WTC11 (cell line): ENCODE measurements at regions not wholly inside any gene's neighbourhood (a gene's known extent, or its start where the extent isn't known, plus 50 kb on each side); places are given as distances from the start of the nearest gene placed in this dataset.

ENCODE experiments used
- ATAC-seq: fragments of 200-7000 bp; cut with Tn5 transposase; 2 replicates; pipeline ENCODE4 v1.10.0; 2021; ENCODE audit warnings: mild to moderate bottlenecking, moderate library complexity
- CTCF ChIA-PET: fragments of 300-600 bp; sonication (Branson Sonifier 250); formaldehyde crosslinking; loops from one replicate; lab custom pipeline; 2021; ENCODE audit warnings: antibody characterized with exemption; lab: Charles Lee
- POLR2A ChIA-PET: fragments of 350-600 bp; sonication (Branson Sonifier 250); formaldehyde crosslinking; loops from one replicate; lab custom pipeline; 2021; ENCODE audit warnings: antibody characterized with exemption; lab: Charles Lee
- DNase-seq: peaks from one replicate; pipeline ENCODE4 v3.0.0; 2021; ENCODE audit warnings: low spot score
- H3K27ac Mint-ChIP-seq: 2 replicates; pipeline ENCODE4 v1.8.0; 2021; ENCODE audit warnings: mixed read lengths
- H3K27me3 Mint-ChIP-seq: 2 replicates; pipeline ENCODE4 v1.8.0; 2021; ENCODE audit warnings: low read depth, mild to moderate bottlenecking, moderate library complexity, mixed read lengths
- H3K36me3 Mint-ChIP-seq: 2 replicates; pipeline ENCODE4 v1.8.0; 2021; ENCODE audit warnings: mixed read lengths
- H3K4me1 Mint-ChIP-seq: 2 replicates; pipeline ENCODE4 v1.8.0; 2022; ENCODE audit warnings: mixed read lengths
- H3K4me3 Mint-ChIP-seq: 2 replicates; pipeline ENCODE4 v1.8.0; 2021; ENCODE audit warnings: mild to moderate bottlenecking, moderate library complexity, mixed read lengths
- H3K9me3 Mint-ChIP-seq: 2 replicates; pipeline ENCODE4 v1.8.0; 2021; ENCODE audit warnings: mixed read lengths
- CBFB ChIP-seq: sonication (generic); formaldehyde crosslinking; IDR thresholded peaks from 2 replicates; pipeline ENCODE4 v1.8.1; 2022; ENCODE audit warnings: mild to moderate bottlenecking, low read depth, missing genetic modification reagents
- MYBL2 ChIP-seq: sonication (generic); formaldehyde crosslinking; IDR thresholded peaks from 2 replicates; pipeline ENCODE4 v1.8.1; 2023; ENCODE audit warnings: mild to moderate bottlenecking, moderate library complexity, missing genetic modification reagents
- NFE2L1 ChIP-seq: sonication (generic); formaldehyde crosslinking; IDR thresholded peaks from 2 replicates; pipeline ENCODE4 v1.8.1; 2023; ENCODE audit warnings: missing genetic modification reagents
- NR1H2 ChIP-seq: sonication (generic); formaldehyde crosslinking; IDR thresholded peaks from 2 replicates; pipeline ENCODE4 v1.9.0; 2021; ENCODE audit warnings: mild to moderate bottlenecking, moderate library complexity, missing genetic modification reagents
- NR2C2 ChIP-seq: sonication (generic); formaldehyde crosslinking; IDR thresholded peaks from 2 replicates; pipeline ENCODE4 v1.8.0; 2022; ENCODE audit warnings: mild to moderate bottlenecking, missing genetic modification reagents
- NR3C1 ChIP-seq: sonication (generic); formaldehyde crosslinking; conservative IDR thresholded peaks from 2 replicates; pipeline ENCODE4 v1.8.1; 2023; ENCODE audit warnings: low read depth, mild to moderate bottlenecking, missing genetic modification reagents
- OVOL2 ChIP-seq: fragments of 250-450 bp; sonication (Bioruptor Pico); IDR thresholded peaks from 2 replicates; pipeline ENCODE4 v1.9.0; 2021; ENCODE audit warnings: mild to moderate bottlenecking, borderline replicate concordance
- SMAD3 ChIP-seq: sonication (generic); formaldehyde crosslinking; IDR thresholded peaks from 2 replicates; pipeline ENCODE4 v1.8.0; 2022; ENCODE audit warnings: missing genetic modification reagents, mild to moderate bottlenecking, borderline replicate concordance
- TCF7 ChIP-seq: sonication (generic); formaldehyde crosslinking; IDR thresholded peaks from 2 replicates; pipeline ENCODE4 v1.8.0; 2022; ENCODE audit warnings: mild to moderate bottlenecking, low read depth, missing genetic modification reagents, moderate library complexity
- TP53 ChIP-seq: sonication (generic); formaldehyde crosslinking; IDR thresholded peaks from 2 replicates; pipeline ENCODE4 v1.8.1; 2023; ENCODE audit warnings: mild to moderate bottlenecking, missing genetic modification reagents
- ZBTB21 ChIP-seq: sonication (generic); formaldehyde crosslinking; IDR thresholded peaks from 2 replicates; pipeline ENCODE4 v1.8.1; 2023; ENCODE audit warnings: mild to moderate bottlenecking, missing genetic modification reagents, borderline replicate concordance
- ZNF121 ChIP-seq: sonication (generic); formaldehyde crosslinking; IDR thresholded peaks from 2 replicates; pipeline ENCODE4 v1.8.0; 2023; ENCODE audit warnings: missing genetic modification reagents
- ZNF232 ChIP-seq: sonication (generic); formaldehyde crosslinking; IDR thresholded peaks from 2 replicates; pipeline ENCODE4 v1.8.0; 2022; ENCODE audit warnings: mild to moderate bottlenecking, missing genetic modification reagents
- ZNF281 ChIP-seq: sonication (generic); formaldehyde crosslinking; IDR thresholded peaks from 2 replicates; pipeline ENCODE4 v1.8.0; 2023; ENCODE audit warnings: mild to moderate bottlenecking, missing genetic modification reagents
- ZNF396 ChIP-seq: fragments of 250-450 bp; sonication (Bioruptor Pico); IDR thresholded peaks from 2 replicates; pipeline ENCODE4 v1.8.0; 2021; ENCODE audit warnings: mild to moderate bottlenecking, moderate library complexity, borderline replicate concordance
- ZNF416 ChIP-seq: fragments of 250-450 bp; sonication (Bioruptor Pico); IDR thresholded peaks from 2 replicates; pipeline ENCODE4 v1.9.0; 2021; ENCODE audit warnings: mild to moderate bottlenecking, inconsistent platforms
- ZNF532 ChIP-seq: fragments of 250-450 bp; sonication (Bioruptor Pico); IDR thresholded peaks from 2 replicates; pipeline ENCODE4 v1.9.0; 2021; ENCODE audit warnings: mild to moderate bottlenecking, borderline replicate concordance
- ZNF671 ChIP-seq: fragments of 250-450 bp; sonication (Bioruptor Pico); IDR thresholded peaks from 2 replicates; pipeline ENCODE4 v1.8.0; 2021; ENCODE audit warnings: mild to moderate bottlenecking
- TF ChIP-seq, protein P1 (sequence below): sonication (generic); formaldehyde crosslinking; IDR thresholded peaks from 2 replicates; pipeline ENCODE4 v1.8.0; 2023; ENCODE audit warnings: missing genetic modification reagents, mild to moderate bottlenecking, borderline replicate concordance
- TF ChIP-seq, protein P2 (sequence below): fragments of 250-450 bp; sonication (Bioruptor Pico); conservative IDR thresholded peaks from 2 replicates; pipeline ENCODE4 v1.9.0; 2021; ENCODE audit warnings: mild to moderate bottlenecking
- TF ChIP-seq, protein P3 (sequence below): sonication (generic); formaldehyde crosslinking; IDR thresholded peaks from 2 replicates; pipeline ENCODE4 v1.8.0; 2022; ENCODE audit warnings: mild to moderate bottlenecking, missing genetic modification reagents

- Mint-ChIP-seq H3K4me3 (no peak overlapping the region), H3K27ac (no peak overlapping the region), H3K9me3 (no peaks in the 10 kb centered on the region), H3K4me1 (peaks cover 45% of the 10 kb centered on the region), H3K36me3 (no peaks in the 10 kb centered on the region), H3K27me3 (no peaks in the 10 kb centered on the region)
- TF ChIP-seq, protein P1, sequence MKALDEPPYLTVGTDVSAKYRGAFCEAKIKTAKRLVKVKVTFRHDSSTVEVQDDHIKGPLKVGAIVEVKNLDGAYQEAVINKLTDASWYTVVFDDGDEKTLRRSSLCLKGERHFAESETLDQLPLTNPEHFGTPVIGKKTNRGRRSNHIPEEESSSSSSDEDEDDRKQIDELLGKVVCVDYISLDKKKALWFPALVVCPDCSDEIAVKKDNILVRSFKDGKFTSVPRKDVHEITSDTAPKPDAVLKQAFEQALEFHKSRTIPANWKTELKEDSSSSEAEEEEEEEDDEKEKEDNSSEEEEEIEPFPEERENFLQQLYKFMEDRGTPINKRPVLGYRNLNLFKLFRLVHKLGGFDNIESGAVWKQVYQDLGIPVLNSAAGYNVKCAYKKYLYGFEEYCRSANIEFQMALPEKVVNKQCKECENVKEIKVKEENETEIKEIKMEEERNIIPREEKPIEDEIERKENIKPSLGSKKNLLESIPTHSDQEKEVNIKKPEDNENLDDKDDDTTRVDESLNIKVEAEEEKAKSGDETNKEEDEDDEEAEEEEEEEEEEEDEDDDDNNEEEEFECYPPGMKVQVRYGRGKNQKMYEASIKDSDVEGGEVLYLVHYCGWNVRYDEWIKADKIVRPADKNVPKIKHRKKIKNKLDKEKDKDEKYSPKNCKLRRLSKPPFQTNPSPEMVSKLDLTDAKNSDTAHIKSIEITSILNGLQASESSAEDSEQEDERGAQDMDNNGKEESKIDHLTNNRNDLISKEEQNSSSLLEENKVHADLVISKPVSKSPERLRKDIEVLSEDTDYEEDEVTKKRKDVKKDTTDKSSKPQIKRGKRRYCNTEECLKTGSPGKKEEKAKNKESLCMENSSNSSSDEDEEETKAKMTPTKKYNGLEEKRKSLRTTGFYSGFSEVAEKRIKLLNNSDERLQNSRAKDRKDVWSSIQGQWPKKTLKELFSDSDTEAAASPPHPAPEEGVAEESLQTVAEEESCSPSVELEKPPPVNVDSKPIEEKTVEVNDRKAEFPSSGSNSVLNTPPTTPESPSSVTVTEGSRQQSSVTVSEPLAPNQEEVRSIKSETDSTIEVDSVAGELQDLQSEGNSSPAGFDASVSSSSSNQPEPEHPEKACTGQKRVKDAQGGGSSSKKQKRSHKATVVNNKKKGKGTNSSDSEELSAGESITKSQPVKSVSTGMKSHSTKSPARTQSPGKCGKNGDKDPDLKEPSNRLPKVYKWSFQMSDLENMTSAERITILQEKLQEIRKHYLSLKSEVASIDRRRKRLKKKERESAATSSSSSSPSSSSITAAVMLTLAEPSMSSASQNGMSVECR (CRISPR knock-in tag) = no peak
- TF ChIP-seq, protein P2, sequence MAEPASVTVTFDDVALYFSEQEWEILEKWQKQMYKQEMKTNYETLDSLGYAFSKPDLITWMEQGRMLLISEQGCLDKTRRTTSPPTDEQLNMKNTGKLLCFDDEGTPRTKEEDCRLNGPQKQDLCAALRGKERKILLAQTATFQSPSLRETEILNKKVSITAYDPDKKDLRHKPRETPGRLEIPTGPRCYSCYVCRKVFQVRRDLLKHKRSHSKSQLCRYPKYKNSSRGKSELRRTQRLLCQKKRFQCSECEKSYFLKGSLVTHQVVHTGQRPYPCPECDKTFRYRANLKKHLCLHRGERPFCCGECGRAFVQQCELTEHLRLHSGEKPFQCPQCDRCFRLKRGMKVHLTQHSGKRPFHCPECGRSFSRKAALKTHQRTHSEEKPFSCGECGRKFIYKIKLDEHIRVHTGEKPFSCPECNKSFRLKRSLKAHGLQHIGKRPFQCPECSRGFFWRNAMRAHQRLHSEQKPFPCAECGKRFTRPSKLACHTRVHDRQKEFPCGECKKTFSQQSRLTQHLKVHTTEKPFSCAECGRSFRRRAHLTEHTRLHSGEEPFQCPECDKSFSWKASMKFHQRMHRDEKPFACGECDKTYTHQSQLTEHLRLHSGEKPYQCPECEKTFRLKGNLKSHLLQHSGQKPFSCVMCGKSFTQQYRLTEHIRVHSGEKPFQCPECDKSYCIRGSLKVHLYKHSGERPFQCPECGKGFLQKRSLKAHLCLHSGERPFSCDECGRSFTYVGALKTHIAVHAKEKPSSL = no peak
- no peak for TF ChIP-seq NFE2L1 (CRISPR knock-in tag)
- no peak for TF ChIP-seq OVOL2 (CRISPR knock-in tag)
- TF ChIP-seq TP53 (CRISPR knock-in tag) = no peak
- POLR2A ChIA-PET = no interaction called here
- CTCF ChIA-PET = no interaction called here
- ATAC-seq (no peak), DNase-seq (no peak)
These were observed 96.8 kb upstream of the CSNK1A1L start for GRCh38 chr13:37202264-37202663.

- DNase-seq (no peak), ATAC-seq (no peak)
- peak overlapping the region; percentile 21; the same call in 1 of the 2 replicates for H3K27ac Mint-ChIP-seq
- no peaks in the 10 kb centered on the region for H3K36me3 Mint-ChIP-seq
- POLR2A ChIA-PET = no interaction called here
- H3K4me1 Mint-ChIP-seq = peaks cover 45% of the 10 kb centered on the region
- H3K9me3 Mint-ChIP-seq = no peaks in the 10 kb centered on the region; the same call in 1 of the 2 replicates
- H3K27me3 Mint-ChIP-seq = no peaks in the 10 kb centered on the region; the same call in 1 of the 2 replicates
- H3K4me3 Mint-ChIP-seq = no peak overlapping the region
- CTCF ChIA-PET = no interaction called here
- TF ChIP-seq TCF7 (no peak), MYBL2 (no peak), SMAD3 (CRISPR knock-in tag) (no peak), ZNF232 (no peak), CBFB (CRISPR knock-in tag) (no peak), ZNF281 (no peak), NFE2L1 (CRISPR knock-in tag) (no peak), ZNF416 (CRISPR knock-in tag) (no peak), NR1H2 (CRISPR knock-in tag) (no peak), ZNF671 (CRISPR knock-in tag) (no peak), ZBTB21 (no peak), ZNF532 (CRISPR knock-in tag) (no peak), ZNF396 (CRISPR knock-in tag) (no peak), NR3C1 (no peak), NR2C2 (CRISPR knock-in tag) (no peak), ZNF121 (CRISPR knock-in tag) (no peak)
- TF ChIP-seq, protein P3, sequence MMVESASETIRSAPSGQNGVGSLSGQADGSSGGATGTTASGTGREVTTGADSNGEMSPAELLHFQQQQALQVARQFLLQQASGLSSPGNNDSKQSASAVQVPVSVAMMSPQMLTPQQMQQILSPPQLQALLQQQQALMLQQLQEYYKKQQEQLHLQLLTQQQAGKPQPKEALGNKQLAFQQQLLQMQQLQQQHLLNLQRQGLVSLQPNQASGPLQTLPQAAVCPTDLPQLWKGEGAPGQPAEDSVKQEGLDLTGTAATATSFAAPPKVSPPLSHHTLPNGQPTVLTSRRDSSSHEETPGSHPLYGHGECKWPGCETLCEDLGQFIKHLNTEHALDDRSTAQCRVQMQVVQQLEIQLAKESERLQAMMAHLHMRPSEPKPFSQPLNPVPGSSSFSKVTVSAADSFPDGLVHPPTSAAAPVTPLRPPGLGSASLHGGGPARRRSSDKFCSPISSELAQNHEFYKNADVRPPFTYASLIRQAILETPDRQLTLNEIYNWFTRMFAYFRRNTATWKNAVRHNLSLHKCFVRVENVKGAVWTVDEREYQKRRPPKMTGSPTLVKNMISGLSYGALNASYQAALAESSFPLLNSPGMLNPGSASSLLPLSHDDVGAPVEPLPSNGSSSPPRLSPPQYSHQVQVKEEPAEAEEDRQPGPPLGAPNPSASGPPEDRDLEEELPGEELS = no peak
These were observed 95.6 kb upstream of the CSNK1A1L start for GRCh38 chr13:37201081-37201480.
